ENCODE measurements at regions not wholly inside any gene's neighbourhood (a gene's known extent, or its start where the extent isn't known, plus 50 kb on each side); places are given as distances from the start of the nearest gene placed in this dataset.

DNA sequence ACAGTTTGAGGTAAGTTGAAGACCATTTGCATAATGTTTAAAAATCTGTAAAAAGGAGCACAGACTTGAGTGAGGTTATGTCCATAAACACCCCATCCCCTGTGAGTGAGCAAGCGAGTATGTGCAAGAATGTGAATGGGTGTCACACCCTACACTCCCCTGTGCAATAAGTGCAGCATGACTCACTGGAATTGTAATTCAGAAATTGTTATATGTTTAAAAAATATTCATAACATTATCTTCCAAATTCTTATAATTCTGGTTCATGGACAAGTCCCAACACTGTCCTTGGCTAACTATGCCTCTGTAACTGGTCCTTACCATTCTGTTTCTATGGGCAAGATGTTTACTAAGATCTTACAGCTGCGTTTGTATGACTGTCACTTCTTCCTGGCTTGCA is 207.8 kb upstream of the FAR2 start:
- no peak for DNase-seq

DNA sequence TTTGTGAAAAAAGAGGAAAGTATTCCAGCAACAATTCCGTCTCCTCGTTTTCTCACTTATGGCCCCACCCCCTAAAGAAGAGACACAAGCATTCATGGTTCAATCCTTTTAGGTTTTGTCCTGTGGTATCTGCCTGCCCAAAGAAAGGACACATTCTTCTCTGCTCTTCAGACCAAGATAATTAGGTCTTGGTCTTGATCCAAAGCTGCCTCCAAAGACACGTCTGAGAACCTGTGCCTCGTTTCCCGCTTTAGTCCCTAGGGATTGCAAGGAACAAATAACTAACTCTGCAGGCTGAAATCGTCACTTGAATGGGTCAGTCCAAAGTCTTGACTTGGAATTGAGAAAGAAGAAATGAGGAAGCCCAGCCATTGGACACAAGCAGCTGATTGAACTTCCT is 202.7 kb upstream of the FAR2 start:
- DNase-seq, result no peak

DNA sequence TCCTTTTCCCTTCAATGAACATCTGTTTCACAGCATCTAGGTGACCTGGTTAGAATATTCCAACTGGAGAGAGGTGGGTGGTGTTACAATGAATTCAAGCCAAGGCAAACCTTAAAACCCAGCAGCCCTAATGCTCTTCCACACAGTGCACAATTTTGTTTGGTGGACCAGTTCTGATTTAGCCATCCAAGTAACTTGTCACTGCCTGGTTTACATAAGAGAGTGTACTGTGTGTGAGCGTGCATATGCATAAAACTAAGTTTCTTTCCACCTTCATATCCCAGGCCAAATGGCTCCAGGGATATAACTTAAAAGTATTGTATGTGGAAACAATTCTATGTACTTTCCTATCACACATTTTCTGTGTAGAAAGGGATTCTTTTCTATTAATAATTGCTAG is 200.4 kb upstream of the FAR2 start:
- DNase-seq, result no peak

DNA sequence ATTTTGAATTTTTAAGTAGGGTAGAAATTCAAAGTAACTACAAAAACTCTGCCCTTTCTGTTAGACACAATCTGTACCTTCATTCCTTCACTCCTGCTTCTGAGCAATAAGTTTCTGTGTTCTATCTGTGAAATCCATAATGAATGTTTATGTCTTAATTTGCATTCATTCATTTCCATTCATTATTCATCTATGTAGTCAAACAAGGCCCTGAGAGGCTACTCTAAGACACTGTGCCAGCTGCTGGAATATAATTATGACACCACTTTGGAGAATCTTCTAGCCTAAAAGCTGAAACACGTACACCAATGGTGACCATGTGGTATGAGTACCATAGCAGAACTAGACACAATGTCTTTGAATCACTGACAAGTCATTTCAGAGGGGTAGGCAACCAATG is 199.9 kb upstream of the FAR2 start:
- DNase-seq, result no peak

DNA sequence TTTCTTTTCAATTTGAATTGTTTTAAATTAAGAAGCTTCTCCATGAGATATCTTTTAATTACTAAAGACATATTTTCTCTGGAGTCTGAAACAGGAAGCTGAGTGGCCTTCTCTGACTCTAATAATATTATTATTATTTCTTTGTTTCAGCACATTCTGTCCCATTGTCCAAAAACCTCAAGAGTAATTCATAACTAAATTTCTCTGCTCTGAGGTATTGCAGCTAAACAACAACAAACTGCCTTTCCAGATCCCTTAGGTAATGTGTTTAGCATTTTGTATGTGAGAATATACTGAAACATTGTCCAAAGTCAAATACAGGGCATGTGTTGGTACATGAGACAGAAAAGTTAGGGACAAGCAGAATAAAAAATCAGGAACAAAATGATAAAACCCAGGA is 199.0 kb upstream of the FAR2 start:
- no peak for DNase-seq

DNA sequence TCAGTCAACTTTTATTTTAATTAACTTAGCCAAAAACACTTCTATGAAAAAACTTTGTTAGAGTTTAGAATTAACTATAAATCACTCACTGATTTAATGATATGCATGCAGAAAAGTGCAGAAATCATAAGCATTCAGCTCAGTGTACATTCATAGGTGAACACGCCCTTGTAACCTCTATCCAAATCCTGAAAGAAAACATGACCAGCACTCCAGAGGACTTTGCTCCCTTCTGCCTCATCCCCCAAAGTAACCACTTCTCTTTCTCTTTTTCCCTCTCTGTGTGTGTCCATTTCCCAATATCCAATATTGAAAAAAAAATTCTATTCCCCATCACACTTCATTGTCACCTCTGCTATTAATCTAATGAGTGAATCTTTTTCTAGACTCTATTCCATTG is 197.1 kb upstream of the FAR2 start:
- DNase-seq, result no peak

DNA sequence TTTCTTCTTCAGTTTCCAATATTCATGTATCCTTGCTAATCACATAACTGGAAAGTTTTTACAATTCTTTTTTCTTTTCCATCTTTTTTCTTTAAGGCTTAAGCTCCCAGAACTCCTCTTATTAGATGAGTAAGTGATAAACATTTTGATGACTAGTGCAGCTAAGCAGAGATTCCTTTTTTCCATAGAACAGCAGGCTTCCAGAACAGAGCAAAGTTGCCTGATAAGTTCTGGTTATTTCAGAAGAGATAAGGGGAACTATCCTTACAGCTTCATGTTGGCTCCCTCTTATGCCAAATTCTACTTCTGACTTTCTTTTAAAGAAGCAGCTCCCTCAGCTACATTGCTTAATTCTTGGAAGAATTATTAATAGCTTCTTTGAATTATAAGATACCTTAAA is 194.7 kb upstream of the FAR2 start:
- no peak for DNase-seq

DNA sequence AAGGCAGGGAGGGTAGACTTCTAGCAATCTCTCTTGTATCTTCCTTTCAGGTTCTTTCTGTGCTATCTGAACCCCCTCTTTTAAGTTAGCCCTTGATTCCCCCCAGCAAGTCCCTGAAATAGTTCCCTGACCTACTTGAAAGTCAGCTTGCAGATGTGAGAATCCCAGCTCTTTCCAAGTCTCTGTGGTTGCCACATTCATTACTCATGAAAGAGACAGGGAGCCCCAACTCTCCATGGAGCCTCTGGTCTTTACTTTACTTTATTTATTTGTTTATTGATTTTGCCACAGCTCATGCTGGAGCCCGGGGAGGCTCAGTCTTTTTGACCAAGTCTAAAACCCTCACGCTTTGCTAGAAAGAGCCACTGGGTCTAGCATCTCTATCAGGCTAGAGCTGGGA is 193.6 kb upstream of the FAR2 start:
- DNase-seq, result no peak

DNA sequence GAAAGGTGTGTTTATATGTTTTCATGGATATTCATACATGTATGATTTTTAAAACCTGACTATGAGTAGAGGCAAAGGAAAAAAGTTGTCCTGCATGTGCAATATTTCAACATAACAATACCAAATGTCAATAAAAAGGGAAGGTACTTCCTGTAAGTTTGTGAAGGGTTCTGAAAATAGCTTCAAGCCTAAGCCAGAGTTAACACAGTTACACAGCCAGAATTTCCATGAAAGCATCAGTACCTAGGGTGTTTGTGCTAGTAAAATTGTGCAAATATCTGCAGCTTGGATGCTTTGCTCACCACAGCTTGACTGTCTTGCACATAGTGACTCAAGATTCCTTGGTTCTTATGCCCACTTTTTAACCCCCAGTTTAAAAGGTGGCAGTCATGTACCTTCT is 193.1 kb upstream of the FAR2 start:
- no peak for DNase-seq

DNA sequence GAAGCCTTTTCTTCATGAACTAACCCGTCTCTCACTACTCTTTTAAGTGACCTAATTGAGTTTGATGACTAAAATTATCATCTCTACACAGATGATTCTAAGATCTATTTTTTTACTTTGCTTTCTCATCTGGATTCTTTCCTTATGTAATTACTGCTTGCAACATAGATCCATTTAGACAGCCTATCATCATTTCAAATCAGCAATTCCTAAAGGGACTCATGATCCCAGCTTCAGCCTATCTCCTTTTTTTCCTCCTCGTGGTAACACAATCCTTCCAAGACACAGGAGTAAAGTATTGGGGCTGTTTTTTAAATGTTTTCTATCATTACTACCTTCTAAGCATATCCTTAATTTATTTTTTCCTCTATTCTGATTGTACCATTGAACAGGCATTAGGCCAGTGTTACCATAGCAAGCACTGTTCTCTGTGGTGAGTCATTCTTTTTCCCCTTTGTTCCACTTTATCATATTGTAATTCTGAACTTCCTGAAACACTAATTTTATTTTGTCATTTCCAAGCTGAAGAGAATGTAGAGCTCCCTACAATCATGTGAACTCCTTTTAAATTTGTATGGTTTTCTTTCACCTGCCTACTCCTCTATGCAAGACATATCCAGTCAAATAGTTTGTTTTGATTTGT is 190.4 kb upstream of the FAR2 start:
- DNase-seq, result no peak

DNA sequence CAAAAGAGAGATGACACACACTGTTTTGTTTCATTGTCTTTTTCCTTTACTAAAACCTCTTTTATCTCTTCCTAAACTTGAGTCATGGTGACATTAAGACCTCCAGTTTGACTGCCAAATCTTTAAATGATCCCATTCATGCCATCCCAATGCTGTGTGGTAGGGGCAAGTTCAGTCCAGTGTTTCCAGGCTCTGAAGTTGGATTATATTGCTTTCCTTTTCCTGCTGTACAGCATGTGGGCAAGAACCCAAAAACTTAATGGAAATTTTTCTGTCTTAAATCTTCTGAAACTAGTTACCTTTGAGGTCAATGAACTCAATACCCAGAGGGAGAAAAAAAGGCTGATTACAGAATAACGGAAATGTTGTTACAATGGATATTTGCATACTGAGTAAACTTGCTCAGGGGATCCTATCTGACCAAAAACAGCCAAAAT is 187.1 kb upstream of the FAR2 start:
- no peak for DNase-seq

DNA sequence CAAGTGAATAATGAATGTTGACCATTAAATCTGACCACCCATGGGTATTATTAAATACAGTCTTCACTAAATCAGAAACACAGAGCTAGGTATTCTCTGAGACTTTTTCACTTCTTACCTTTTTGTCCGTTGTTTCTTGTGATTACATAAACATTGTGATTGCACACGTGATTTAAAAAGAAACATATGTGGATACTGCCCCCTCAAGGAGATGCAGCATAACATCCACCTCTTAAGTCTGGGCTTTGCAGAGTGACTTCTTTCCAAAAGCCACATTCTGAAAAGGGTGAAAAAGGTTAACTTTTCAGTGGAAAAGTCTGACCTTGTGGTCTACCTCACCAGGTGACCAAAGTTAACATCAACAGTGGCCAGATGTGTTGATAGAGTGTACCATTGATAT is 185.5 kb upstream of the FAR2 start:
- DNase-seq, result no peak

DNA sequence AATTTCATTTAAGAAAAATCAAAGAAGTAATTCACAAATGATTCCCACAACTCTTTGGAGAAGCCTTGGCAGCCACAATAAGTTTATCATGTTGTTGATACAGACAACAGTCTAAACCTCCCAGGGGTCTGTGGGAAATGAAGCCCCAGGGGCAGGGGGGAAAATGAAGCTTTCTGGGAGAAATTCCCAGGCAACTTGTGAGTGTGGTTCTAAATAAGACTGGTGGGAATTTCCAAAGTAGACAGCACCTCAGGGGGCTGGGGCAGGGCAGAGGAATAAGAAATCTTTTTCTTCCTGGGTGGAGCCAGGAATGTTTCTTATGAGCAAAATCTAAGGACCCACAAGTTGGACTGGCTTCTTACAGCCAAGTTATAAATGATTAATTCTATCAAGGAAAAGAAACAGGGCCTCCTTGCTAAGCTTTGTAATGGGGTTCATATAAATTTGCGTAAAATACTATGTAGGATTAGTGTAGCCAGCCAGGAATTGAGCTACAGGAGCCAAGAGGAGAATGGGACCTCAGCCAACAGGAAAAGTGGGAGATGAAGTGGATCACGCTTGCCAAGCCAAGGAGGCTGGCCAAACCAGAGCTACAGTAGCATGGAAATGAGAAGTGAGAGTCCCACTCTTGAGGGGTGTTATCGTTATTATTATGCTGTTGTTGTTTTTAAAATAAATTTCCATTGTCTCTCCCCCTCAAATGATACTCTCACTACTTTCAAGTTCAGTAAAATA is 182.9 kb upstream of the FAR2 start:
- DNase-seq, result no peak

DNA sequence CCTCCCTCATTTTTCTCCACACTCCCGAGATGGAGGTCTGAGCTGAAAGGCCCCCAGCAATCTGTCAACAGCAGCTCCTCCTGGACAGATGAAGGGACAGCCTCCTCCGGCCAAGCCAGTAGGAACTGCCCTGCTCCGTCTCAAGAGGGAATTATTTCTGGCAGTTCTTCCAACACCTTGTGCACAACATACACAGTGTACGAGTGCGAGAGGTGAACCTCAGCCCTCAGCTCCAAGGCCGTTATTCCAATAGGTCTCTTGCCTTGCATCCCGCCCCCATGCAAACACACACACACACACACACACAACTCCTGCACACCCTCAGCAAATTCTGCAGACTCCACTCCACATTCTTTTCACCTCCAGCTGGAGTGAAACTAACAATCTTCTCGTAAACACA is 181.7 kb upstream of the FAR2 start:
- no peak for DNase-seq

DNA sequence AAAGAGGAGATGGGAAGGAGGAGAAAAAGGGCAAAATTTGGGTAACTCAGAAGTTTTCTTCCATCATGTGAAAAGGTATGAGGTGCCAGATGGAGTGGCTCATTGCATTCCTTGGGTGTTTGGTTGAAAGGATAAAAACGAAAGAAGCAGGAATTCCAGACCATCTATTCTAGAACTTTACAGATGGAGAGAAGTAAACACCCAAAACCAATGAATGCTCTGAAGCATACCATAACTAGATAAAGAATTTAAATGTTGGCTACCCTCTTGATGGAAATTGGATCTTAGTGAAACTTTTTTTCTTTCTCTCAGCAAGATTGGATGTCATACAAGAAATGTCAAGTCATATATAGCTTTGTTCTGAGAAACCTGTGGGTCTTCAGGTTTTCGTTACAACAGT is 175.6 kb upstream of the FAR2 start:
- DNase-seq, result no peak

DNA sequence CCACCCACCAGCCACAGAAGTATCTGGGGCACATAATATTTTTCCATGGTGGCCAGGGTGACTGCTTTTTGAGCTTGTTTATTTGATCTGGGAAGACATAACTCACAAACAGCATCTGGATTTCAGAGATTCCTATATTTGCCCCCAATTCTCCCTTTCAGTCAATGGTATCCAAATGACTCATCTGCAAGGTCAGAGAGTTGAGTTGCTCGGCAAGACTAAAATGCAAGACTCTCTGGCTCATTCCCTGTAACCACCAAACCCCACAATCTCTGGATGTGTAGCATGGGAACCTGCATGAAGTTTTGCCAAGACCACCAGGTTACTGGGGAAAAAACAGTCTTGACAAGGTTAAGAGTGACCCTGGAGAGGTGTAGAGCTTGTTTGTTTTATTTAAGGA is 174.9 kb upstream of the FAR2 start:
- DNase-seq, result no peak

DNA sequence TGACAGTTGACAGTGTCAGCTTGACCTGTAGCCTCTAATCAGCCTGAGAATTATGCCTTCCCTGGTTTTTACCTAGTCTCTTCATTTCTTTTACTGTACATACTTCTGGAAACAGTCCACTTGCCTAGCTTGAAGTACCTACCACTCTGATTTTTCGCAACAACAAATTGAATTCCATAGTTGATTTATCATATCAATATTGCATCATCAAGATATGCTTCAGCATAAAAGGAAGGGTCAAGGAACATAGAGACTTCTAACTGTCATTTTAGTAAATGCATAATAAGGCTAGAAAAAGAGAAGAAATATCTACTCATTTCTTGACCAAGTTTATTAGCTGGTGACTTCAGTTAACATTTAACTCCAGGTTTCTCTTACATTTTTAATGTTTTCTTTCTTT is 174.2 kb upstream of the FAR2 start:
- DNase-seq, result no peak

DNA sequence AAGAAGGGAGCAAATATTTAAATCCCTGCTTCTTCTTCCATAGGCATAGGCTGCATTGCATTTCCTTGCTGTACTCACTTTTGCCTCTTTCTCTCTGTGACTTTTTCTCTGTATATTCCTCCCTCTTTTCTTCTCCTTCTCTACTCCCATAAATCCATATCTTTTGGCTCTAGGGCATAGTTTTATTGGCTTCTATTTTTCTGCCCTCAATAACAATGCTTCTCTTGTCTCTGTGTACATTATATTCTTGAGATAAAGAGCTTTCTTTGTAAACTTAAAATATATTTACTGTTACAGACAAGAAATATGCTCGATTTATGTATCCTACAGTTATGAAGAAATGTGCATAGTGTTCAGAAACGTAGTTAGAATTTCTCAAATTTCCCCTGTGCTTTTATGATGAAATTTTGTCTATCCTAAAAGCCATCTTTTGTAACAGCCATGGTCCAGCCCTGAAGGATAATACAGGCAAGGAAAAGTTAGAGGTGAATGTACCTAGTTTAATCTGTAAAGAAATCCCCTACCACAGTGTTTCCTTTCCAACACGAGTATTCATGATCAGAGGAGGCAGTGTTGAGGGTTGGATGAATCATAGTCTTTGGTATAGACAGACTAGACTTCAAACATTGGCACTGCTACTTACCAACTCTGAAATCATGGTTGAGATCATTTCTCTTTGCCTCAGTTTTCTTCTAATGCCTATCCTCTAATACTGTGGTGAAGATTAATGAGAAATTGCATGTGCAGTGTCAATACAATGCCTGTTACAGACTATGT is 173.3 kb upstream of the FAR2 start:
- no peak for DNase-seq

DNA sequence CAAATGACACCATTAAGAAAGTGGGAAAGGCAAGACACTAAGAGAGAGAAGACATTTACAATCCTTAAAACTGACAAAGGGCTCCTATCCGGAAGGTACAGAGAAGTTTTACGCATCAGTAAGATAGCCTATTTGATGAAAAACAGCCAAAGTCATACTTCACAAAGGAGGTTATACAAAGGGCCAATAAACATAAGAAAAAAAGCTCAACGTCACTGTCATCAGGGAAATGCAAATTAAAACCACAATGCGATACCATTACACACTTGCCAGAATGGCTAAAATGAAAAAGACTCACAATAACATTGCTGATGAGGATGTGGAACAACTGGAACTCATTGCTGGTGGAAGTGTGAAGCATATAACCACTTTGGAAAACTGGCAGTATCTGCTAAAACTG is 168.6 kb upstream of the FAR2 start:
- no peak for DNase-seq

DNA sequence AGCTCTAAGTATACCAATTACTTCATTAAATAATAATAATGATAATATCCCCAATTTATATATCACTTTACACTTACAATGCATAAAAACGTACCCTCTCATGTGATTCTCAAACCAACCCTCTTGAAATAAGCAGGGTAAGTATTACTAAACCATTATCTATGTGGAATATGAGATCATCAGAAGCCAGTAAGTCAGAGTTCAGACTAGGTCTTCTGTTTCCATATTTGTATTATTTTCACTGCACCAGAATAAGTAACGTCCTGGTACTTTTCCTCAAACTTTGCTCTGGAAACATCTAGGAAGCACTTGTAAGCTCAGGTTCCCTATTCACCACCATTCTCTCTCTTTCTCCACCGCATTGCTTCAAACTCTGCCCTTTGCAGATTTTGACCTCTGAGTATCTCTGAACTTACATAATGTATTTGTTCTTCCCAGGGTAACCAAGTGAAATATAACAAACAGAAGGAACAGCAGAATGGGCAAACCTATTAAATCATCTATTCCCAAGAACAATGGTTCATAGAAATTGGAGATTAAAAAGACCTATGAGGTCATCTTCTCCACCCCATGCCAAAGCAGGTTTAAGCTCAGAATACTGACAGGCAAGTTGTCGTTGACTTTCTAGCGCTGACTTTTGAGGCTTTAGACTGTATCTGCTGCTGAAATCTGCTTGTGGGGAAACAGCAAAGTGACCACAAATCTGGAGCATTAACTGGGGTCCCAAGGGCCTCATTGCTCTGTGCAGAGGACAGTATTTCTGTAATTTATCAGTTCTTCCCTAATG is 161.3 kb upstream of the FAR2 start:
- DNase-seq, result no peak

DNA sequence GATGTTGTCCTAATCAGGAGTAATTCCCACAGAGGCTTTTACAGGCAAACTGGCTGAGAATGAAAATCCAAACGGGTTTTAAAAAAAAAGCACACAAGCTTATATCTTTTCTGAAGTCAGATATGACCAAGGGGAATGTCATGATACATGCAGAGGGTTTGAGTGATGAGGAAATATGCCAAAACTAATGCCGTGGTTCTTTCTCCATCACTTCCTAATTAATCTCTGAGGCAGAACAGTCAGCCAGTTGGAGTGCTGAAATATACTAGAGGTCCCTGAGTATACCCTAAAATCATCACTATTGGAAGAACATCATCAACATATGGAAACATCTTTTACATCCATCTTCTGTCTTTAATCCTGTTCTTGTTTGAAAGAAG is 160.8 kb upstream of the FAR2 start:
- no peak for DNase-seq

DNA sequence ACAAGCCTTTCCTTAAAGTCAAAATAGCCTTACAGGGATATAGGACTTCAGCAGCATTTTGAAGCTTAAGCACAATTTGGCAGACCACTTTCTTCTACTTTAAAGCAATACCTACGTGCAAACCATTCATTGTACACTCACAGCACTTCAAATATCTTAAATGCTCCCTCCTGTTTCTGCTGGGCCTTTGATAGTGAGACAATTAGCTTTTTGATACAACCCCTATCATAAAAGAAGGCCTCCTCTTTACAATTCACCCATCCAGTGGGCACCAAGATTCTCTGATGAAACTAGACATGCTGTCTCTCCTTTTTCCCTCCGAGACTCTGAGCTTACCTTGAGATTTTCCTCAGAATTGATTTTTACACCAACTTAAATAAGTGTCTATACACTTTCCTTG is 157.5 kb upstream of the FAR2 start:
- no peak for DNase-seq

DNA sequence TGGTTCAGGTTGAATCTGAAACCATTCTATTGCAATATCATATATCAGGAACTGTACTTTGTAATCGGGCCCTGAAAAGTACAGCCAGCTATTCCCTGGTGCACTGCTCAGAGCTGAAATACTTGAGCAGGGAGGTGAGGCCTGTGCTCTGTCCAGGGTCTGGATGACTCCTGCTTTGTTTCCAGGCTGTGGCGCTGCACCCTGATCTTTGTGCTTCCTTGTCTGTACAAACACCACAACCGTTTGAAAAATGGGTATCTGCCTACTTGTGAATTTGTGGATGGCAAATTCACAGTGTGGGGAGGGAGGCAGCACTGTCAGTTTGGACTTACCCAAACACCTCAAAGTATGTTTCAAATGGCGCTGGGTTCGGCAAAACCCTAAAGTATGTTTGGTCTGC is 155.4 kb upstream of the FAR2 start:
- no peak for DNase-seq
